ENCODE measurements at regions not wholly inside any gene's neighbourhood (a gene's known extent, or its start where the extent isn't known, plus 50 kb on each side); places are given as distances from the start of the nearest gene placed in this dataset.
"Not testable (repeated sequence)": the region's sequence is repeated elsewhere in the genome, so short reads cannot be mapped to it uniquely, and the experiment has no call there.

GRCh38 chr6:80974579-80974978, 777.9 kb downstream of the TENT5A start:
- DNase-seq, result no peak

GRCh38 chr6:80969439-80969838, 783.0 kb downstream of the TENT5A start:
- DNase-seq, result no peak

- DNase-seq, result peak; percentile 66
Observed at GRCh38 chr6:80967609-80968008, 784.9 kb downstream of the TENT5A start.

GRCh38 chr6:80962382-80962781, 790.1 kb downstream of the TENT5A start:
- no peak for DNase-seq

- no peak for DNase-seq
Observed at GRCh38 chr6:80961166-80961565, 791.3 kb downstream of the TENT5A start.

GRCh38 chr6:80959034-80959433, 793.4 kb downstream of the TENT5A start:
- no peak for DNase-seq

GRCh38 chr6:80956898-80957297, 795.6 kb downstream of the TENT5A start:
- no peak for DNase-seq

GRCh38 chr6:80952479-80952878, 800.0 kb downstream of the TENT5A start:
- DNase-seq, result not testable (repeated sequence)

GRCh38 chr6:80946402-80946801, 806.1 kb downstream of the TENT5A start:
- no peak for DNase-seq

GRCh38 chr6:80942911-80943310, 809.6 kb downstream of the TENT5A start:
- no peak for DNase-seq

GRCh38 chr6:80940976-80941375, 811.5 kb downstream of the TENT5A start:
- no peak for DNase-seq

GRCh38 chr6:80940571-80940970, 811.9 kb downstream of the TENT5A start:
- no peak for DNase-seq

GRCh38 chr6:80939898-80940297, 812.6 kb downstream of the TENT5A start:
- no peak for DNase-seq

- no peak for DNase-seq
Observed at GRCh38 chr6:80939480-80939879, 813.0 kb downstream of the TENT5A start.

- DNase-seq, result no peak
Observed at GRCh38 chr6:80938131-80938530, 814.4 kb downstream of the TENT5A start.

- no peak for DNase-seq
Observed at GRCh38 chr6:80932359-80932758, 820.1 kb downstream of the TENT5A start.

- no peak for DNase-seq
Observed at GRCh38 chr6:80930376-80930775, 822.1 kb downstream of the TENT5A start.

GRCh38 chr6:80923816-80924215, 817.3 kb downstream of the BCKDHB start:
- no peak for DNase-seq

GRCh38 chr6:80922916-80923455, 816.5 kb downstream of the BCKDHB start:
- DNase-seq, result no peak

- DNase-seq, result no peak
Observed at GRCh38 chr6:80921861-80922460, 815.5 kb downstream of the BCKDHB start.

GRCh38 chr6:80907831-80908230, 801.4 kb downstream of the BCKDHB start:
- no peak for DNase-seq

- DNase-seq, result no peak
Observed at GRCh38 chr6:80903711-80904110, 797.2 kb downstream of the BCKDHB start.

GRCh38 chr6:80886475-80886874, 780.0 kb downstream of the BCKDHB start:
- DNase-seq, result no peak

- no peak for DNase-seq
Observed at GRCh38 chr6:80872951-80873308, 766.5 kb downstream of the BCKDHB start.

- no peak for DNase-seq
Observed at GRCh38 chr6:80872199-80872950, 765.9 kb downstream of the BCKDHB start.

All from islet precursor cell (in vitro differentiated cells).